Tibial nerve (tissue), 3 donors: ENCODE measurements at regions not wholly inside any gene's neighbourhood (a gene's known extent, or its start where the extent isn't known, plus 50 kb on each side); places are given as distances from the start of the nearest gene placed in this dataset.

Experiments used
- EP300 ChIP-seq, 2 donors: sonication (generic); formaldehyde crosslinking; IDR thresholded peaks; one replicate each; pipeline ENCODE4 v1.6.1; 2017; ENCODE audit warnings: antibody characterized with exemption in 2 of 2, mild to moderate bottlenecking in 1 of 2
- POLR2A ChIP-seq, 2 donors: fragments of 450-650 bp; IDR thresholded peaks; one replicate each; pipeline ENCODE4 v1.6.1; 2017; ENCODE audit warnings: antibody characterized with exemption in 2 of 2, mild to moderate bottlenecking in 2 of 2, moderate library complexity in 2 of 2

DNA sequence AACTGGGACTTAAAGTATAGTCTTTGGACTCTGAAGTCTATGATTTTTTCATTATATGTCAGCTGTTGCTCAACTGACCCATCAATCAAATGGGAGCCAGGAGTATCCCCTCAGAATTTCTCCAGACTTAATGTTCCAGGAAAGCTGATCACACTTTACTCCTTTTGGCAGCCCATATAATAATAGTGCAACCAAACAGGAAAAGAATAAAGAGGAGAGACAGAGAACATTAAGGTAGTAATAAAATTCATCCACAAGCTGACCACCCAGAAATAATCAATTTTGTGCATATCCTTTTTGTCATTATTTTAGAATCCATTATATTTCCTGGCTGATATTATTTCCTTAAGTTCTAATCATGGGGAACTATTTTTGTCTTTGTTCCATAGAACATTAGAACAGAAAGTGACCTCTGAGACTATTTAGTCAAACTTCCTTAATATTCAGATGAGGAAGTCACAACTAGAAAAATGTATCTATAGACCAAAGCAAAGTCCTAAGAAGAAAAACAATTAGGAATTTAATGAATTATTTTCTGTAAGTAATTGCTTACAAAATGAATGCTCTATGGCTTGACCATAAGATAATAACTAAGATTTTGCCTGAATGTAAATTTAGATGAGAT is 238.1 kb upstream of the SEL1L start:
- TF ChIP-seq POLR2A (IDR thresholded peaks at IDR 0.05) (no peak), EP300 (IDR thresholded peaks at IDR 0.05) (no peak)
